HL-60 (cell line): ENCODE measurements at regions not wholly inside any gene's neighbourhood (a gene's known extent, or its start where the extent isn't known, plus 50 kb on each side); places are given as distances from the start of the nearest gene placed in this dataset.

ENCODE experiments used
- CTCF ChIP-seq: IDR thresholded peaks from one replicate; pipeline ENCODE4 v1.5.1; 2011; ENCODE audit warnings: low read length, control low read depth, inconsistent platforms; ENCODE audit not compliant: insufficient read depth
- GABPA ChIP-seq: IDR thresholded peaks from 2 replicates; pipeline ENCODE4 v1.6.1; 2012; ENCODE audit warnings: low read depth
- POLR2AphosphoS5 ChIP-seq: IDR thresholded peaks from 2 replicates; pipeline ENCODE4 v1.6.1; 2012; ENCODE audit warnings: low read depth
- REST ChIP-seq: IDR thresholded peaks from 2 replicates; pipeline ENCODE4 v1.6.1; 2012; ENCODE audit warnings: low read depth; ENCODE audit not compliant: insufficient replicate concordance

GRCh38 chr1:215508311-215508710 is 58.8 kb upstream of the KCTD3 start:
- no peak for TF ChIP-seq REST
- no peak for TF ChIP-seq CTCF
- TF ChIP-seq POLR2AphosphoS5 = no peak
- TF ChIP-seq GABPA = no peak
